ENCODE measurements at regions not wholly inside any gene's neighbourhood (a gene's known extent, or its start where the extent isn't known, plus 50 kb on each side); places are given as distances from the start of the nearest gene placed in this dataset.

DNA sequence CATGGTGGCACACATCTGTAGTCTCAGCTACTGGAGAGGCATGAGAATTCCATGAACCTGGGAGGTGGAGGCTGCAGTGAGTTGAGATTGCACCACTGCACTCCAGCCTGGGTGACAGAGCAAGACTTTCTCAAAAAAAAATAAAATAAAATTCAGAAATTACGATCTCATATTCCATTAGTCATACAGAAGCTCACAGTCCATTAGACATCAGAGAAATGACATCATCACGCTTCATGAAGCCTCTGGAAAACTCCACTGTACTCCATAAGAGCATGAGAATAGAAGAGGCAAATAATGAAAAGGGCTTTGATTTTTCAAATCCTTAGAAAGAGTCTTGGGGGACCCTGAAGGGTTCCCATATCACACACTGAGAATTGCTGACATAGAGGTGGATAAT, 145.0 kb upstream of the MITF start:
- TF ChIP-seq POLR2A (IDR thresholded peaks at IDR 0.05; ENCODE audit: low read length) (no peak), MAX (IDR thresholded peaks at IDR 0.05) (no peak), SMC3 (IDR thresholded peaks at IDR 0.05) (no peak), CTCF (IDR thresholded peaks at IDR 0.05) (no peak), JUNB (IDR thresholded peaks at IDR 0.05) (no peak), EP300 (IDR thresholded peaks at IDR 0.05) (no peak), KDM1A (IDR thresholded peaks at IDR 0.05; ENCODE audit: low read depth) (no peak), E2F6 (IDR thresholded peaks at IDR 0.05; ENCODE audit: borderline replicate concordance, low read depth) (no peak), RAD21 (conservative IDR thresholded peaks at IDR 0.05 in 1 of 2, IDR thresholded peaks at IDR 0.05 in 1 of 2) (no peak), CHD2 (IDR thresholded peaks at IDR 0.05; ENCODE audit: low read length, partially characterized antibody) (no peak), NFE2L2 (conservative IDR thresholded peaks at IDR 0.05; ENCODE audit: low read length) (no peak)
- TF ChIP-seq, protein P1, sequence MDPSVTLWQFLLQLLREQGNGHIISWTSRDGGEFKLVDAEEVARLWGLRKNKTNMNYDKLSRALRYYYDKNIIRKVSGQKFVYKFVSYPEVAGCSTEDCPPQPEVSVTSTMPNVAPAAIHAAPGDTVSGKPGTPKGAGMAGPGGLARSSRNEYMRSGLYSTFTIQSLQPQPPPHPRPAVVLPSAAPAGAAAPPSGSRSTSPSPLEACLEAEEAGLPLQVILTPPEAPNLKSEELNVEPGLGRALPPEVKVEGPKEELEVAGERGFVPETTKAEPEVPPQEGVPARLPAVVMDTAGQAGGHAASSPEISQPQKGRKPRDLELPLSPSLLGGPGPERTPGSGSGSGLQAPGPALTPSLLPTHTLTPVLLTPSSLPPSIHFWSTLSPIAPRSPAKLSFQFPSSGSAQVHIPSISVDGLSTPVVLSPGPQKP (IDR thresholded peaks at IDR 0.05; ENCODE audit: low read depth, low read length) = no peak
